HepG2 (cell line): ENCODE measurements at regions not wholly inside any gene's neighbourhood (a gene's known extent, or its start where the extent isn't known, plus 50 kb on each side); places are given as distances from the start of the nearest gene placed in this dataset.

ENCODE experiments used
- ARID2 ChIP-seq: sonication (generic); formaldehyde crosslinking; IDR thresholded peaks from 2 replicates; pipeline ENCODE4 v1.8.1; 2022; ENCODE audit warnings: mild to moderate bottlenecking, missing genetic modification reagents, borderline replicate concordance
- PHB2 ChIP-seq: fragments of 450-650 bp; IDR thresholded peaks from 2 replicates; pipeline ENCODE4 v1.6.1; 2018; ENCODE audit not compliant: partially characterized antibody
- RAD21 ChIP-seq: fragments of 450-650 bp; formaldehyde crosslinking; IDR thresholded peaks from 2 replicates; pipeline ENCODE4 v1.5.0; 2020; ENCODE audit warnings: mild to moderate bottlenecking
- TGIF2 ChIP-seq: IDR thresholded peaks from 2 replicates; pipeline ENCODE4 v1.6.1; 2016; ENCODE audit warnings: control low read depth, missing compliant biosample characterization
- ZFP41 ChIP-seq: sonication (generic); formaldehyde crosslinking; IDR thresholded peaks from 2 replicates; pipeline ENCODE4 v1.4.0; 2020; ENCODE audit warnings: mild to moderate bottlenecking, missing genetic modification reagents, borderline replicate concordance
- ZNF710 ChIP-seq: sonication (generic); formaldehyde crosslinking; IDR thresholded peaks from 2 replicates; pipeline ENCODE4 v1.5.0; 2020; ENCODE audit warnings: mild to moderate bottlenecking, missing genetic modification reagents, borderline replicate concordance
- TF ChIP-seq, protein P1 (sequence below): IDR thresholded peaks from 2 replicates; pipeline ENCODE4 v1.6.1; 2012; ENCODE audit warnings: low read length, improper control_type of control experiment
- TF ChIP-seq, protein P2 (sequence below): sonication (generic); formaldehyde crosslinking; IDR thresholded peaks from 2 replicates; pipeline ENCODE4 v1.4.0; 2020; ENCODE audit warnings: missing genetic modification reagents
- TF ChIP-seq, protein P3 (sequence below): sonication (generic); formaldehyde crosslinking; IDR thresholded peaks from 2 replicates; pipeline ENCODE4 v1.5.0; 2020; ENCODE audit warnings: mild to moderate bottlenecking, missing genetic modification reagents, borderline replicate concordance

DNA sequence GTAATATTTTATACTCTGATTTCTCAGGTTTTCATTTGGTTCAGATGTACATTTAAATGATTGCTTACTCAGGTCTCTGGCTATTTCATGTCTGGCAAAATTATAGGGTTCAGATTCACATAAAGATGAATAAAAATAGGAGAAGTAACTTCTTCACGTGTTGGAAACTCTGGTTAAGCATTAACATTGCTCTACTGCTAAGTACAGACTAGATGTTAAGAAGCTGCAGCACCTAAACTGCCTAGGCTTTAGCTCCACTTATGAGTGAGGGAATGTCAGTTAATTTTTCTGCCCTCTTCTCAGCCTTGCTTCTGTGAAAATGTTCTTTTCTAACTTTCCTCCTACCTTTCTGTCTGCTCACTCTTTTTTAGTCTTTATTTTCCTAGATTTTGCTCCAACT is 361.2 kb downstream of the ARAP2 start (continued):
- TF ChIP-seq, protein P1, sequence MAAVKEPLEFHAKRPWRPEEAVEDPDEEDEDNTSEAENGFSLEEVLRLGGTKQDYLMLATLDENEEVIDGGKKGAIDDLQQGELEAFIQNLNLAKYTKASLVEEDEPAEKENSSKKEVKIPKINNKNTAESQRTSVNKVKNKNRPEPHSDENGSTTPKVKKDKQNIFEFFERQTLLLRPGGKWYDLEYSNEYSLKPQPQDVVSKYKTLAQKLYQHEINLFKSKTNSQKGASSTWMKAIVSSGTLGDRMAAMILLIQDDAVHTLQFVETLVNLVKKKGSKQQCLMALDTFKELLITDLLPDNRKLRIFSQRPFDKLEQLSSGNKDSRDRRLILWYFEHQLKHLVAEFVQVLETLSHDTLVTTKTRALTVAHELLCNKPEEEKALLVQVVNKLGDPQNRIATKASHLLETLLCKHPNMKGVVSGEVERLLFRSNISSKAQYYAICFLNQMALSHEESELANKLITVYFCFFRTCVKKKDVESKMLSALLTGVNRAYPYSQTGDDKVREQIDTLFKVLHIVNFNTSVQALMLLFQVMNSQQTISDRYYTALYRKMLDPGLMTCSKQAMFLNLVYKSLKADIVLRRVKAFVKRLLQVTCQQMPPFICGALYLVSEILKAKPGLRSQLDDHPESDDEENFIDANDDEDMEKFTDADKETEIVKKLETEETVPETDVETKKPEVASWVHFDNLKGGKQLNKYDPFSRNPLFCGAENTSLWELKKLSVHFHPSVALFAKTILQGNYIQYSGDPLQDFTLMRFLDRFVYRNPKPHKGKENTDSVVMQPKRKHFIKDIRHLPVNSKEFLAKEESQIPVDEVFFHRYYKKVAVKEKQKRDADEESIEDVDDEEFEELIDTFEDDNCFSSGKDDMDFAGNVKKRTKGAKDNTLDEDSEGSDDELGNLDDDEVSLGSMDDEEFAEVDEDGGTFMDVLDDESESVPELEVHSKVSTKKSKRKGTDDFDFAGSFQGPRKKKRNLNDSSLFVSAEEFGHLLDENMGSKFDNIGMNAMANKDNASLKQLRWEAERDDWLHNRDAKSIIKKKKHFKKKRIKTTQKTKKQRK, result no peak
- TF ChIP-seq, protein P2, sequence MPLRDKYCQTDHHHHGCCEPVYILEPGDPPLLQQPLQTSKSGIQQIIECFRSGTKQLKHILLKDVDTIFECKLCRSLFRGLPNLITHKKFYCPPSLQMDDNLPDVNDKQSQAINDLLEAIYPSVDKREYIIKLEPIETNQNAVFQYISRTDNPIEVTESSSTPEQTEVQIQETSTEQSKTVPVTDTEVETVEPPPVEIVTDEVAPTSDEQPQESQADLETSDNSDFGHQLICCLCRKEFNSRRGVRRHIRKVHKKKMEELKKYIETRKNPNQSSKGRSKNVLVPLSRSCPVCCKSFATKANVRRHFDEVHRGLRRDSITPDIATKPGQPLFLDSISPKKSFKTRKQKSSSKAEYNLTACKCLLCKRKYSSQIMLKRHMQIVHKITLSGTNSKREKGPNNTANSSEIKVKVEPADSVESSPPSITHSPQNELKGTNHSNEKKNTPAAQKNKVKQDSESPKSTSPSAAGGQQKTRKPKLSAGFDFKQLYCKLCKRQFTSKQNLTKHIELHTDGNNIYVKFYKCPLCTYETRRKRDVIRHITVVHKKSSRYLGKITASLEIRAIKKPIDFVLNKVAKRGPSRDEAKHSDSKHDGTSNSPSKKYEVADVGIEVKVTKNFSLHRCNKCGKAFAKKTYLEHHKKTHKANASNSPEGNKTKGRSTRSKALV (CRISPR knock-in tag), result no peak
- TF ChIP-seq PHB2 (no peak), ZFP41 (CRISPR knock-in tag) (no peak), RAD21 (CRISPR knock-in tag) (no peak), ARID2 (CRISPR knock-in tag) (no peak), ZNF710 (CRISPR knock-in tag) (no peak), TGIF2 (CRISPR knock-in tag) (no peak)
- TF ChIP-seq, protein P3, sequence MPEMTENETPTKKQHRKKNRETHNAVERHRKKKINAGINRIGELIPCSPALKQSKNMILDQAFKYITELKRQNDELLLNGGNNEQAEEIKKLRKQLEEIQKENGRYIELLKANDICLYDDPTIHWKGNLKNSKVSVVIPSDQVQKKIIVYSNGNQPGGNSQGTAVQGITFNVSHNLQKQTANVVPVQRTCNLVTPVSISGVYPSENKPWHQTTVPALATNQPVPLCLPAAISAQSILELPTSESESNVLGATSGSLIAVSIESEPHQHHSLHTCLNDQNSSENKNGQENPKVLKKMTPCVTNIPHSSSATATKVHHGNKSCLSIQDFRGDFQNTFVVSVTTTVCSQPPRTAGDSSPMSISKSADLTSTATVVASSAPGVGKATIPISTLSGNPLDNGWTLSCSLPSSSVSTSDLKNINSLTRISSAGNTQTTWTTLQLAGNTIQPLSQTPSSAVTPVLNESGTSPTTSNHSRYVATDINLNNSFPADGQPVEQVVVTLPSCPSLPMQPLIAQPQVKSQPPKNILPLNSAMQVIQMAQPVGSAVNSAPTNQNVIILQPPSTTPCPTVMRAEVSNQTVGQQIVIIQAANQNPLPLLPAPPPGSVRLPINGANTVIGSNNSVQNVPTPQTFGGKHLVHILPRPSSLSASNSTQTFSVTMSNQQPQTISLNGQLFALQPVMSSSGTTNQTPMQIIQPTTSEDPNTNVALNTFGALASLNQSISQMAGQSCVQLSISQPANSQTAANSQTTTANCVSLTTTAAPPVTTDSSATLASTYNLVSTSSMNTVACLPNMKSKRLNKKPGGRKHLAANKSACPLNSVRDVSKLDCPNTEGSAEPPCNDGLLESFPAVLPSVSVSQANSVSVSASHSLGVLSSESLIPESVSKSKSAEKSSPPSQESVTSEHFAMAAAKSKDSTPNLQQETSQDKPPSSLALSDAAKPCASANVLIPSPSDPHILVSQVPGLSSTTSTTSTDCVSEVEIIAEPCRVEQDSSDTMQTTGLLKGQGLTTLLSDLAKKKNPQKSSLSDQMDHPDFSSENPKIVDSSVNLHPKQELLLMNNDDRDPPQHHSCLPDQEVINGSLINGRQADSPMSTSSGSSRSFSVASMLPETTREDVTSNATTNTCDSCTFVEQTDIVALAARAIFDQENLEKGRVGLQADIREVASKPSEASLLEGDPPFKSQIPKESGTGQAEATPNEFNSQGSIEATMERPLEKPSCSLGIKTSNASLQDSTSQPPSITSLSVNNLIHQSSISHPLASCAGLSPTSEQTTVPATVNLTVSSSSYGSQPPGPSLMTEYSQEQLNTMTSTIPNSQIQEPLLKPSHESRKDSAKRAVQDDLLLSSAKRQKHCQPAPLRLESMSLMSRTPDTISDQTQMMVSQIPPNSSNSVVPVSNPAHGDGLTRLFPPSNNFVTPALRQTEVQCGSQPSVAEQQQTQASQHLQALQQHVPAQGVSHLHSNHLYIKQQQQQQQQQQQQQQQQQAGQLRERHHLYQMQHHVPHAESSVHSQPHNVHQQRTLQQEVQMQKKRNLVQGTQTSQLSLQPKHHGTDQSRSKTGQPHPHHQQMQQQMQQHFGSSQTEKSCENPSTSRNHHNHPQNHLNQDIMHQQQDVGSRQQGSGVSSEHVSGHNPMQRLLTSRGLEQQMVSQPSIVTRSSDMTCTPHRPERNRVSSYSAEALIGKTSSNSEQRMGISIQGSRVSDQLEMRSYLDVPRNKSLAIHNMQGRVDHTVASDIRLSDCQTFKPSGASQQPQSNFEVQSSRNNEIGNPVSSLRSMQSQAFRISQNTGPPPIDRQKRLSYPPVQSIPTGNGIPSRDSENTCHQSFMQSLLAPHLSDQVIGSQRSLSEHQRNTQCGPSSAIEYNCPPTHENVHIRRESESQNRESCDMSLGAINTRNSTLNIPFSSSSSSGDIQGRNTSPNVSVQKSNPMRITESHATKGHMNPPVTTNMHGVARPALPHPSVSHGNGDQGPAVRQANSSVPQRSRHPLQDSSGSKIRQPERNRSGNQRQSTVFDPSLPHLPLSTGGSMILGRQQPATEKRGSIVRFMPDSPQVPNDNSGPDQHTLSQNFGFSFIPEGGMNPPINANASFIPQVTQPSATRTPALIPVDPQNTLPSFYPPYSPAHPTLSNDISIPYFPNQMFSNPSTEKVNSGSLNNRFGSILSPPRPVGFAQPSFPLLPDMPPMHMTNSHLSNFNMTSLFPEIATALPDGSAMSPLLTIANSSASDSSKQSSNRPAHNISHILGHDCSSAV (CRISPR knock-in tag), result no peak
